Anterior cingulate cortex (tissue), 58 donors: ENCODE measurements at regions not wholly inside any gene's neighbourhood (a gene's known extent, or its start where the extent isn't known, plus 50 kb on each side); places are given as distances from the start of the nearest gene placed in this dataset.
"Not testable (repeated sequence)": the region's sequence is repeated elsewhere in the genome, so short reads cannot be mapped to it uniquely, and the experiment has no call there.

Source experiments
- DNase-seq, 58 donors: peaks; one replicate each; lab custom pipeline; 2025; lab: John Stamatoyannopoulos, UW

GRCh38 chr17:52477824-52478699 is 319.5 kb upstream of the CA10 start:
- DNase-seq = no peak

- DNase-seq = no peak
Observed at GRCh38 chr17:52476638-52477313, 318.3 kb upstream of the CA10 start.

- DNase-seq = no peak
Observed at GRCh38 chr17:52470553-52470952, 312.0 kb upstream of the CA10 start.

- no peak for DNase-seq
Observed at GRCh38 chr17:52465407-52465806, 306.9 kb upstream of the CA10 start.

- DNase-seq = no peak
Observed at GRCh38 chr17:52451294-52451861, 292.9 kb upstream of the CA10 start.

- DNase-seq = no peak
Observed at GRCh38 chr17:52442350-52442749, 283.8 kb upstream of the CA10 start.

GRCh38 chr17:52420555-52421078 is 262.1 kb upstream of the CA10 start:
- DNase-seq = no peak

GRCh38 chr17:52419229-52419641 is 260.7 kb upstream of the CA10 start:
- peak in 14 of 58 donors; percentile 0 to 37 (median 9) for DNase-seq

GRCh38 chr17:52410781-52411180 is 252.3 kb upstream of the CA10 start:
- no peak for DNase-seq

GRCh38 chr17:52409222-52409621 is 250.7 kb upstream of the CA10 start:
- not testable (repeated sequence) for DNase-seq

GRCh38 chr17:52395308-52395707 is 236.8 kb upstream of the CA10 start:
- no peak for DNase-seq

- DNase-seq = no peak
Observed at GRCh38 chr17:52390422-52390821, 231.9 kb upstream of the CA10 start.

- no peak for DNase-seq
Observed at GRCh38 chr17:52389632-52390031, 231.1 kb upstream of the CA10 start.

GRCh38 chr17:52388941-52389340 is 230.4 kb upstream of the CA10 start:
- DNase-seq = no peak

- no peak for DNase-seq
Observed at GRCh38 chr17:52384695-52385094, 226.2 kb upstream of the CA10 start.

GRCh38 chr17:52383493-52384100 is 225.1 kb upstream of the CA10 start:
- peak in 51 of 58 donors; percentile 0 to 81 (median 26) for DNase-seq

- no peak for DNase-seq
Observed at GRCh38 chr17:52378860-52379259, 220.3 kb upstream of the CA10 start.

- no peak for DNase-seq
Observed at GRCh38 chr17:52376137-52376536, 217.6 kb upstream of the CA10 start.

GRCh38 chr17:52368886-52369285 is 210.4 kb upstream of the CA10 start:
- no peak for DNase-seq

GRCh38 chr17:52357854-52358253 is 199.3 kb upstream of the CA10 start:
- DNase-seq = no peak

GRCh38 chr17:52336796-52337195 is 178.3 kb upstream of the CA10 start:
- DNase-seq = no peak
